HG02571 (cell line): ENCODE measurements at regions not wholly inside any gene's neighbourhood (a gene's known extent, or its start where the extent isn't known, plus 50 kb on each side); places are given as distances from the start of the nearest gene placed in this dataset.

Experiments used
- ATAC-seq: cut with Tn5 transposase; IDR thresholded peaks from one replicate; pipeline ENCODE4 v1.9.1; 2021; ENCODE audit warnings: mild to moderate bottlenecking, moderate library complexity; ENCODE audit not compliant: unreplicated experiment

- no peak for ATAC-seq
Observed at GRCh38 chr4:169815606-169816005, 57.9 kb upstream of the HPF1 start.

- no peak for ATAC-seq
Observed at GRCh38 chr4:169811476-169811875, 53.7 kb upstream of the HPF1 start.

- ATAC-seq: peak; percentile 50
Observed at GRCh38 chr4:169810325-169811323, 52.9 kb upstream of the HPF1 start.

GRCh38 chr4:169807934-169808509, 50.3 kb upstream of the HPF1 start:
- no peak for ATAC-seq
